A172 (cell line): ENCODE measurements at regions not wholly inside any gene's neighbourhood (a gene's known extent, or its start where the extent isn't known, plus 50 kb on each side); places are given as distances from the start of the nearest gene placed in this dataset.

Experiments used
- DNase-seq: peaks from one replicate; pipeline ENCODE4 v3.0.0-alpha.2; 2015; ENCODE audit warnings: low spot score

GRCh38 chr9:116078640-116079039 lies 75.0 kb upstream of the PAPPA start:
- no peak for DNase-seq

GRCh38 chr9:116080561-116080960 lies 73.0 kb upstream of the PAPPA start:
- DNase-seq: no peak

- DNase-seq: no peak
Measured at GRCh38 chr9:116081435-116082115, 72.0 kb upstream of the PAPPA start.

GRCh38 chr9:116083837-116084236 lies 69.8 kb upstream of the PAPPA start:
- DNase-seq: no peak

- no peak for DNase-seq
Measured at GRCh38 chr9:116084497-116084896, 69.1 kb upstream of the PAPPA start.

- peak; percentile 21 for DNase-seq
Measured at GRCh38 chr9:116087246-116087645, 66.3 kb upstream of the PAPPA start.

- peak; percentile 77 for DNase-seq
Measured at GRCh38 chr9:116087751-116088194, 65.8 kb upstream of the PAPPA start.

GRCh38 chr9:116088396-116088795 lies 65.2 kb upstream of the PAPPA start:
- DNase-seq: no peak

GRCh38 chr9:116090030-116090770 lies 63.4 kb upstream of the PAPPA start:
- DNase-seq: no peak

- no peak for DNase-seq
Measured at GRCh38 chr9:116094846-116095245, 58.7 kb upstream of the PAPPA start.

- no peak for DNase-seq
Measured at GRCh38 chr9:116095403-116095802, 58.2 kb upstream of the PAPPA start.

GRCh38 chr9:116096046-116096445 lies 57.5 kb upstream of the PAPPA start:
- DNase-seq: peak; percentile 8

GRCh38 chr9:116096853-116097252 lies 56.7 kb upstream of the PAPPA start:
- no peak for DNase-seq

GRCh38 chr9:116098476-116098875 lies 55.1 kb upstream of the PAPPA start:
- DNase-seq: no peak

GRCh38 chr9:116099821-116100220 lies 53.8 kb upstream of the PAPPA start:
- no peak for DNase-seq

GRCh38 chr9:116100711-116101121 lies 52.9 kb upstream of the PAPPA start:
- DNase-seq: no peak

GRCh38 chr9:116101516-116101915 lies 52.1 kb upstream of the PAPPA start:
- no peak for DNase-seq

GRCh38 chr9:116102596-116102995 lies 51.0 kb upstream of the PAPPA start:
- DNase-seq: no peak
